ENCODE measurements at regions not wholly inside any gene's neighbourhood (a gene's known extent, or its start where the extent isn't known, plus 50 kb on each side); places are given as distances from the start of the nearest gene placed in this dataset.

GRCh38 chr7:54678763-54679489 is 80.1 kb downstream of the SEC61G start:
- H3K36me3 ChIP-seq = no peaks in the 10 kb centered on the region
- intact Hi-C loops (cut with DNase I; ENCODE audit: low total_unique reads) = no loop called here
- H3K27me3 ChIP-seq = no peaks in the 10 kb centered on the region
- no peak overlapping the region for H3K27ac ChIP-seq
- TF ChIP-seq, protein P1, sequence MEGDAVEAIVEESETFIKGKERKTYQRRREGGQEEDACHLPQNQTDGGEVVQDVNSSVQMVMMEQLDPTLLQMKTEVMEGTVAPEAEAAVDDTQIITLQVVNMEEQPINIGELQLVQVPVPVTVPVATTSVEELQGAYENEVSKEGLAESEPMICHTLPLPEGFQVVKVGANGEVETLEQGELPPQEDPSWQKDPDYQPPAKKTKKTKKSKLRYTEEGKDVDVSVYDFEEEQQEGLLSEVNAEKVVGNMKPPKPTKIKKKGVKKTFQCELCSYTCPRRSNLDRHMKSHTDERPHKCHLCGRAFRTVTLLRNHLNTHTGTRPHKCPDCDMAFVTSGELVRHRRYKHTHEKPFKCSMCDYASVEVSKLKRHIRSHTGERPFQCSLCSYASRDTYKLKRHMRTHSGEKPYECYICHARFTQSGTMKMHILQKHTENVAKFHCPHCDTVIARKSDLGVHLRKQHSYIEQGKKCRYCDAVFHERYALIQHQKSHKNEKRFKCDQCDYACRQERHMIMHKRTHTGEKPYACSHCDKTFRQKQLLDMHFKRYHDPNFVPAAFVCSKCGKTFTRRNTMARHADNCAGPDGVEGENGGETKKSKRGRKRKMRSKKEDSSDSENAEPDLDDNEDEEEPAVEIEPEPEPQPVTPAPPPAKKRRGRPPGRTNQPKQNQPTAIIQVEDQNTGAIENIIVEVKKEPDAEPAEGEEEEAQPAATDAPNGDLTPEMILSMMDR (IDR thresholded peaks at IDR 0.05) = no peak
- TF ChIP-seq POLR2AphosphoS5 (IDR thresholded peaks at IDR 0.05) (no peak), POLR2A (IDR thresholded peaks at IDR 0.05) (no peak)
- H3K4me3 ChIP-seq = no peak overlapping the region
- no peaks in the 10 kb centered on the region for H3K4me1 ChIP-seq
- DNase-seq (ENCODE audit: low spot score in 2 of 2) = no peak
- H3K9me3 ChIP-seq = no peaks in the 10 kb centered on the region

DNA sequence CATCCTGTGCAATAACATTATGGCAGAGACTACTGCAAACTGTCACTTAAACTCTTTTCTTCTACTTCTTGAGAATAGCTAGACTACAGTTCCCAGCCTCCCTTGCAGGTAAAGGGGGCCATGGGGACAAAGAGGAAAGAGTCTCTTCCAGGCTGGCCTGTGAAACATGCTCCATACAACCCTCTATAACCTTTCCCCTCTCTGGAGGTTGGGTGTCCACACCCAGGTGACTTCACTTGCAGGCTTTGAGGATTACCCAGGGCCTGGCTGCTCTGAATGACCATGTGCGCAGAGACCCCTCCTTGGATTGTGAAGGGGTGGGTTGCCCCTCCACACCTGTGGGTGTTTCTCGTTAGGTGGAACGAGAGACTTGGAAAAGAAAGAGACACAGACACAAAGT is 84.1 kb downstream of the SEC61G start:
- peaks cover 0 to 3% of the 10 kb centered on the region in 2 donors for H3K27me3 ChIP-seq
- DNase-seq (ENCODE audit: low spot score in 2 of 2) = no peak
- no peaks in the 10 kb centered on the region for H3K4me1 ChIP-seq
- no peak overlapping the region for H3K4me3 ChIP-seq
- H3K9me3 ChIP-seq = no peaks in the 10 kb centered on the region
- no peaks in the 10 kb centered on the region for H3K36me3 ChIP-seq
- TF ChIP-seq POLR2AphosphoS5 (IDR thresholded peaks at IDR 0.05) (no peak), POLR2A (IDR thresholded peaks at IDR 0.05) (no peak)
- TF ChIP-seq, protein P1 (IDR thresholded peaks at IDR 0.05) = no peak
- intact Hi-C loops (cut with DNase I; ENCODE audit: low total_unique reads) = no loop called here
- H3K27ac ChIP-seq = no peak overlapping the region

- intact Hi-C loops (cut with DNase I; ENCODE audit: low total_unique reads) = no loop called here
- Histone ChIP-seq H3K27me3 (peaks cover 0 to 9% of the 10 kb centered on the region in 2 donors), H3K27ac (no peak overlapping the region), H3K9me3 (no peaks in the 10 kb centered on the region), H3K36me3 (no peaks in the 10 kb centered on the region), H3K4me3 (no peak overlapping the region), H3K4me1 (no peaks in the 10 kb centered on the region)
- TF ChIP-seq POLR2A (IDR thresholded peaks at IDR 0.05) (no peak), POLR2AphosphoS5 (IDR thresholded peaks at IDR 0.05) (no peak)
- TF ChIP-seq, protein P1 (IDR thresholded peaks at IDR 0.05) = no peak
- no peak for DNase-seq (ENCODE audit: low spot score in 2 of 2)
These were observed 86.5 kb downstream of the SEC61G start for GRCh38 chr7:54672519-54672918.

DNA sequence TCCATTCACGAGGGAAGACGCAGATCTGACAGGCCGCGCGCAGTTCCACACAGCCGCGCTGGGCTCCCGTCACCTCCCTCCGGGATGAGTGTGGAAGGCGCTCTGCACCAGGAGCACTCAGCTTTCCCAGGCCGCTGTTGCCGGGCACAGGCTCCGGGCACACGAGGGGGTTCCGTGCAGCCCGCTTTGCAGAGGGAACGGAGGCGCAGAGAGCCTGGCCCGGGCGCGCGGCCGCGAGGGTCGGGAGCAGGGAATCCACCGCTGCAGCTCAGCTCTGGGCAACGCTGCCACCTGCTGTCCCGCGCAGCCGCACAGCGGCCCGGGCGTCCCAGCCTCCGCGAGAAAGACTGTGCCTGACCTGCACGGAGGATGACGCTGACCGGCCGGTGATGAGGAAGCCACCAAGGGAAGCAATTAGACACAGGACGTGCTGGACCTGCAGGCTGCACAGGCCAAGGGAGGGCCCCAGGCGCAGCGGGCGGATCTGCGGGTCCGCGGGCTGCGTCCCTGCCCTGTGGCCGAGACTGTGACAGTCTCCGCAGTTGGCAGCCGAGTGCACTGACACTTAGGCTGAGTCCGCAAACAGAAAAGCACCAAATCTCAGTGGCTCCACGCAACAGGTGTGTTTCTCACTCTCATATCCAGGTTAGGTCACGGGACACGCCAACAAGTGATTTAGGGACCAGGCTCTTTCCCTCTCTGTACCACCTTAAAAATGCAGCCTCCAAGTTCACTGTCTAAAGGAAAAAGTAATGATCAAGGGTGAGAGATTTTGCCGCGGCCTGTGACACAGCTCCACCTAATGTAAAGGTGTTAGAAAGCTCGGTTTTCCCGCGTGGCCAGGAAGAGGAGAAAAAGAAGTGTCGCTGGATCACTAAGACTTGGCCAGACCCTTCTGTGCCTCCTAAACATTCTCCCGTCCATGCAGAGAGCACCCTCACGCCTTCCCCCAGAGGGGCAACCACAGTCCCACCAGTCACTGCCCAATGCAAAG is 94.5 kb downstream of the SEC61G start:
- peak overlapping the region; percentile 9 to 61 (median 36) for H3K4me3 ChIP-seq
- TF ChIP-seq POLR2A (IDR thresholded peaks at IDR 0.05) = no peak
- TF ChIP-seq, protein P1 (IDR thresholded peaks at IDR 0.05) = peak in 1 of 3 donors; percentile 18
- intact Hi-C loops (cut with DNase I; ENCODE audit: low total_unique reads) = no loop called here
- H3K27me3 ChIP-seq = peaks cover 0 to 40% of the 10 kb centered on the region in 2 donors
- no peaks in the 10 kb centered on the region for H3K4me1 ChIP-seq
- no peak for DNase-seq (ENCODE audit: low spot score in 2 of 2)
- H3K27ac ChIP-seq = no peak overlapping the region
- no peaks in the 10 kb centered on the region for H3K36me3 ChIP-seq
- H3K9me3 ChIP-seq = no peaks in the 10 kb centered on the region

Data from breast epithelium (tissue), 4 donors.